Vagina (tissue), 2 donors: ENCODE measurements at regions not wholly inside any gene's neighbourhood (a gene's known extent, or its start where the extent isn't known, plus 50 kb on each side); places are given as distances from the start of the nearest gene placed in this dataset.

ENCODE experiments used
- DNase-seq, 2 donors: peaks; one replicate each; pipeline ENCODE4 v3.0.0-alpha.2; 2017; ENCODE audit errors: extremely low spot score in 2 of 2
- H3K27ac ChIP-seq: fragments of 200-600 bp; sonication (generic); one replicate; pipeline ENCODE4 v1.5.1; 2019
- H3K27me3 ChIP-seq: fragments of 200-600 bp; sonication (generic); one replicate; pipeline ENCODE4 v1.5.1; 2019
- H3K36me3 ChIP-seq, 2 donors: fragments of 200-600 bp; sonication (generic); one replicate each; pipeline ENCODE4 v1.5.1; 2017 to 2019
- H3K4me1 ChIP-seq: fragments of 200-600 bp; sonication (generic); one replicate; pipeline ENCODE4 v1.5.1; 2019
- H3K4me3 ChIP-seq, 2 donors: fragments of 200-600 bp; sonication (generic); 1 replicate in 1 of 2; 2 replicates in 1 of 2; pipeline ENCODE4 v1.5.1; 2016 to 2019
- H3K9me3 ChIP-seq: fragments of 200-600 bp; sonication (generic); one replicate; pipeline ENCODE4 v1.5.1; 2019
- POLR2A ChIP-seq, 2 donors: fragments of 450-650 bp; IDR thresholded peaks; one replicate each; pipeline ENCODE4 v1.6.1; 2017; ENCODE audit warnings: antibody characterized with exemption in 2 of 2, mild to moderate bottlenecking in 2 of 2, moderate library complexity in 2 of 2
- POLR2AphosphoS5 ChIP-seq, 2 donors: sonication (generic); formaldehyde crosslinking; IDR thresholded peaks; one replicate each; pipeline ENCODE4 v1.9.0; 2017; ENCODE audit warnings: antibody characterized with exemption in 2 of 2, mild to moderate bottlenecking in 2 of 2, low read depth in 1 of 2; ENCODE audit not compliant: insufficient read depth in 1 of 2
- intact Hi-C: fragments of 100-400 bp; cut with DNase I; formaldehyde crosslinking; loops from one replicate; pipeline ENCODE4 v1.15.1; 2023
- TF ChIP-seq, protein P1 (sequence below), 3 experiments: fragments of 450-650 bp in 2 of 3; fragments of 200-600 bp in 1 of 3; sonication (generic) in 1 of 3; IDR thresholded peaks; one replicate each; pipeline ENCODE4 v1.5.1; 2017 to 2019; ENCODE audit warnings: antibody characterized with exemption in 3 of 3, mild to moderate bottlenecking in 2 of 3, moderate library complexity in 2 of 3

DNA sequence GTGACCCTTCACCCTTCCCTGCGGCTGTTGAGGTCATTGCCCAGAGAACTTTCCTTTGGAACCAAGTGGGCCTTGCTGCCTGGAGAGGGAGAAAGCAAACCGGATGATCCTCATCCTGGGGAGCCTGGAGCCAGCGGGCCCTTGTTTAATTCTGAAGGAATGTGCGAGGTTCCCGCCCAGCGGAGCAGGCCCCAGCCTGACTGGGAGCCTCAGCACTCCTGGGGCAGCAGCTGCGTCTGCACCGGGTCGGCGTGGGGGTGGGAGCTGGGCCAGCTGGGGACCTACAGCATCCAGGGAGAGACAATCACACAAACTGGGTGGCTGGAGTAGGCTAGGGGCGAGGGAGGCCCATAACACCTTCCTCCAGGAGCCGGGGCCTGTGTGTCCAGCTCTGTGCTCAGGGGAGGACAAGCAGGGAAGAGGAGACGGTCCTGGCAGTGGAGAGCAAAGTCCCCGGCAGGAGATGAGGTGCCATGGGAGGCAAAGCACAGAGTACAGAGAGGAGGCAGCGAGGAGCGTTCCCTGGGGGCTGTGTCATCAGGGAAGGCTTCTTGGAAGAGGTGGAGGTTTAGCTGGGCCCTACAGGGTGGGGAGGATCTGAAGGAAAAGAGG lies 61.9 kb upstream of the HAAO start:
- Histone ChIP-seq H3K27ac (peak overlapping the region; percentile 86), H3K9me3 (no peaks in the 10 kb centered on the region), H3K4me3 (no peak overlapping the region), H3K36me3 (no peaks in the 10 kb centered on the region), H3K4me1 (peaks cover 71% of the 10 kb centered on the region), H3K27me3 (no peaks in the 10 kb centered on the region)
- DNase-seq, result no peak
- intact Hi-C loops, result no loop called here
- peak in 1 of 2 donors; percentile 52 for TF ChIP-seq POLR2AphosphoS5 (IDR thresholded peaks at IDR 0.05; ENCODE audit: insufficient read depth in 1 of 2, low read depth in 1 of 2)
- TF ChIP-seq, protein P1, sequence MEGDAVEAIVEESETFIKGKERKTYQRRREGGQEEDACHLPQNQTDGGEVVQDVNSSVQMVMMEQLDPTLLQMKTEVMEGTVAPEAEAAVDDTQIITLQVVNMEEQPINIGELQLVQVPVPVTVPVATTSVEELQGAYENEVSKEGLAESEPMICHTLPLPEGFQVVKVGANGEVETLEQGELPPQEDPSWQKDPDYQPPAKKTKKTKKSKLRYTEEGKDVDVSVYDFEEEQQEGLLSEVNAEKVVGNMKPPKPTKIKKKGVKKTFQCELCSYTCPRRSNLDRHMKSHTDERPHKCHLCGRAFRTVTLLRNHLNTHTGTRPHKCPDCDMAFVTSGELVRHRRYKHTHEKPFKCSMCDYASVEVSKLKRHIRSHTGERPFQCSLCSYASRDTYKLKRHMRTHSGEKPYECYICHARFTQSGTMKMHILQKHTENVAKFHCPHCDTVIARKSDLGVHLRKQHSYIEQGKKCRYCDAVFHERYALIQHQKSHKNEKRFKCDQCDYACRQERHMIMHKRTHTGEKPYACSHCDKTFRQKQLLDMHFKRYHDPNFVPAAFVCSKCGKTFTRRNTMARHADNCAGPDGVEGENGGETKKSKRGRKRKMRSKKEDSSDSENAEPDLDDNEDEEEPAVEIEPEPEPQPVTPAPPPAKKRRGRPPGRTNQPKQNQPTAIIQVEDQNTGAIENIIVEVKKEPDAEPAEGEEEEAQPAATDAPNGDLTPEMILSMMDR (IDR thresholded peaks at IDR 0.05), result no peak

DNA sequence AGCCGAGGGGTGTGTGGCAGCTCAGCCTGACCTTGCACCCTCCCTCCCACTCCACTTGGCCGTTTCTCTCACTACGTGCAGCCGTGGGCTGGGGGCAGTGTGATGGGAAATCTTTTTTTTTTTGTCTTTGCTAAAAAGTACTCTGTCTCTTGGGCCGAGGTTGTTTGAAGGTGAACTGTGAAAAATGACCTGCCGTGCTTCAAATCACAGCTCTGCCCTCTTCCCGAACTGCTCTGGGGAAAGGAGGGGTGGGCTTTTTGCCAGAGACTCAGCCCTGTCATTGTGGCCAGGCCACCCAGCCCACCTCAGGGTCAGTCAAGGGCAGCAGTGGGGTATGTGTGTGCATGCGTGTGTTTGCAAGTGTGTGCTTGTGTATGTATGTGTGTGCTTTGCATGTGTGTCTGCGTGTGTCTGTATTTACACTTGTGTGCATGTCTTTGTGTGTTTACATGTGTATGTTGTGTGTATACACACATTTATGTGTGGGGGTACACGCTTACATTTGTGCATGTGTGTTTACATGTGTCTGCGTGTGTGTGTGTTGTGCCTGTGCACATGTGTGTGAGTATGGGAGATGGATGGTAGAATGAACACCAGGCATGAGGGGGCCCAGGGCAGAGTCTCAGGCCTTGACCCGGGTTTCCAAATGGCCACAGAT lies 61.3 kb upstream of the HAAO start:
- H3K9me3 ChIP-seq, result no peaks in the 10 kb centered on the region
- peak overlapping the region; percentile 86 for H3K27ac ChIP-seq
- H3K27me3 ChIP-seq, result no peaks in the 10 kb centered on the region
- no peak for DNase-seq
- TF ChIP-seq POLR2AphosphoS5 (IDR thresholded peaks at IDR 0.05; ENCODE audit: insufficient read depth in 1 of 2, low read depth in 1 of 2), result no peak
- TF ChIP-seq POLR2A (IDR thresholded peaks at IDR 0.05), result no peak
- TF ChIP-seq, protein P1 (IDR thresholded peaks at IDR 0.05), result no peak
- no peaks in the 10 kb centered on the region for H3K36me3 ChIP-seq
- H3K4me3 ChIP-seq, result no peak overlapping the region
- intact Hi-C loops, result no loop called here
- peaks cover 71% of the 10 kb centered on the region for H3K4me1 ChIP-seq

DNA sequence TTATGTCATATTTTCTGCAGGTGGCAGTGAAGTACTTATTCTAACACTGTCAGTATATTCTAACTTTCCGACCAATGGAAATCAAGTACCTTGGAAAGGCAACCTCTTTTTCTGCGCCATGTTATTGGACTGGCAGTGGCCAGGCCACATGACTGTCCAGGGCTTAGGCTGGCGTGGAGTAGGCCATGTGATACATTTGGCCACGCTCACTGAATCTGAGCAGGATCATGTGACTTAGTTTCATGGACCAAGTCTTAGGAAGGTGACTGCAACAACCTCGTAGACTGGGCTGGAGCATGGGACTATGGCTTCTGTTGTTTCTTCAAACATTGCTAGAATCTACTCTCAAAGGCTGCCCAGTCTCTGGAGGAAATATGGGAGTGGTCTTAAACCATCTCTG lies 60.4 kb upstream of the HAAO start:
- Histone ChIP-seq H3K9me3 (no peaks in the 10 kb centered on the region), H3K36me3 (no peaks in the 10 kb centered on the region), H3K4me3 (no peak overlapping the region), H3K4me1 (peaks cover 73% of the 10 kb centered on the region), H3K27me3 (no peaks in the 10 kb centered on the region), H3K27ac (no peak overlapping the region)
- intact Hi-C loops, result no loop called here
- no peak for TF ChIP-seq POLR2A (IDR thresholded peaks at IDR 0.05)
- TF ChIP-seq POLR2AphosphoS5 (IDR thresholded peaks at IDR 0.05; ENCODE audit: insufficient read depth in 1 of 2, low read depth in 1 of 2), result no peak
- TF ChIP-seq, protein P1 (IDR thresholded peaks at IDR 0.05), result no peak
- DNase-seq, result no peak

DNA sequence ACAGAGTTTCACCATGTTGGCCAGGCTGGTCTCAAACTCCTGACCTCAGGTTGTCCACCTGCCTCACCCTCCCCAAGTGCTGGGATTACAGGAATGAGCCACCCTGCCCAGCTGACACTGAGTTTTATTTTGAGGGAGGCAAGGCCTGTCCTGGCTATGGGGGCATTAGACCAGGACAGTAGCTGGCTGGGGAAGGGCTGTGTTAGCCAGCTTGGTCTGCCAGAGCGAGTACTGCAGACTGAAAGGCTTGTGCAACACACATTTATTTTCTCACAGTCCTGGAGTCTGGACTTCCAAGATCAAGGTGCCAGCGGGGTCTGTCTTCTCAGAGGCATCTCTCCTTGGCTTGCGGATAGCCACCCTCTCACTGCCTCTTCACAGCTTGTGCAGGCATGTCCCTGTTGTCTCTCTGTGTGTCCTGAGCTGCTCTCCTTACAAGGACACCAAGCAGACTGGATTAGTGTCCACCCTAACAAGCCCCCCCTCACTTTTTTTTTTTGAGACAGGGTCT lies 59.4 kb upstream of the HAAO start:
- intact Hi-C loops, result no loop called here
- Histone ChIP-seq H3K4me1 (peaks cover 73% of the 10 kb centered on the region), H3K27ac (peak overlapping the region; percentile 25)

More for the DNA sequence above, 59.4 kb upstream of the HAAO start:
- H3K27me3 ChIP-seq, result no peaks in the 10 kb centered on the region
- H3K4me3 ChIP-seq, result no peak overlapping the region
- DNase-seq, result no peak
- no peaks in the 10 kb centered on the region for H3K9me3 ChIP-seq
- TF ChIP-seq POLR2A (IDR thresholded peaks at IDR 0.05), result no peak
- TF ChIP-seq, protein P1 (IDR thresholded peaks at IDR 0.05), result no peak
- TF ChIP-seq POLR2AphosphoS5 (IDR thresholded peaks at IDR 0.05; ENCODE audit: insufficient read depth in 1 of 2, low read depth in 1 of 2), result no peak
- H3K36me3 ChIP-seq, result no peaks in the 10 kb centered on the region
